ENCODE measurements at regions not wholly inside any gene's neighbourhood (a gene's known extent, or its start where the extent isn't known, plus 50 kb on each side); places are given as distances from the start of the nearest gene placed in this dataset.

DNA sequence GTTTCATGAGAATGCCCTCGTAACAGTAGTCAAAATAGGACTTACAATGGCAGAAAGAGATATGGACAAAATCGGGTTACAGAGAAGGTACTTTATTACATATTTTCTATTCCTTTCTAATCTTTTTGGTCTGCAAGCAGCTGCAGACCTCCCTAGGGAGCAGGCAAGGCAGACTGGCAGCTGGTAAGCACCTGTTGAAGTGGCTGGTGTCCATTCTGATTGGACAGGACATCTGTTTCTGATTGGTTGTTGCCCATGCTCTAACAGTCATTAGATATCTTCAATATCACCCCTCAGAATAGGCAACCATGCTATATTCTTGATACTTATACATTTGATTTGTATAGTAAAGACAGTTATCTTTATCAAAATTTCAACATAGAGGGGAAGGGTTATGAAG is 606.3 kb downstream of the KCNJ2 start:
- TF ChIP-seq, protein P1, sequence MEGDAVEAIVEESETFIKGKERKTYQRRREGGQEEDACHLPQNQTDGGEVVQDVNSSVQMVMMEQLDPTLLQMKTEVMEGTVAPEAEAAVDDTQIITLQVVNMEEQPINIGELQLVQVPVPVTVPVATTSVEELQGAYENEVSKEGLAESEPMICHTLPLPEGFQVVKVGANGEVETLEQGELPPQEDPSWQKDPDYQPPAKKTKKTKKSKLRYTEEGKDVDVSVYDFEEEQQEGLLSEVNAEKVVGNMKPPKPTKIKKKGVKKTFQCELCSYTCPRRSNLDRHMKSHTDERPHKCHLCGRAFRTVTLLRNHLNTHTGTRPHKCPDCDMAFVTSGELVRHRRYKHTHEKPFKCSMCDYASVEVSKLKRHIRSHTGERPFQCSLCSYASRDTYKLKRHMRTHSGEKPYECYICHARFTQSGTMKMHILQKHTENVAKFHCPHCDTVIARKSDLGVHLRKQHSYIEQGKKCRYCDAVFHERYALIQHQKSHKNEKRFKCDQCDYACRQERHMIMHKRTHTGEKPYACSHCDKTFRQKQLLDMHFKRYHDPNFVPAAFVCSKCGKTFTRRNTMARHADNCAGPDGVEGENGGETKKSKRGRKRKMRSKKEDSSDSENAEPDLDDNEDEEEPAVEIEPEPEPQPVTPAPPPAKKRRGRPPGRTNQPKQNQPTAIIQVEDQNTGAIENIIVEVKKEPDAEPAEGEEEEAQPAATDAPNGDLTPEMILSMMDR (optimal IDR thresholded peaks at IDR 0.05 in 1 of 3, IDR thresholded peaks at IDR 0.05 in 1 of 3, conservative IDR thresholded peaks at IDR 0.05 in 1 of 3; ENCODE audit: extremely low read depth in 1 of 3, insufficient read depth in 2 of 3, low read length in 3 of 3): no peak
- no peak for TF ChIP-seq EZH2 (IDR thresholded peaks at IDR 0.05; ENCODE audit: low read length)

All from keratinocyte (primary cell).